Pulmonary artery endothelial cell (primary cell): ENCODE measurements at regions not wholly inside any gene's neighbourhood (a gene's known extent, or its start where the extent isn't known, plus 50 kb on each side); places are given as distances from the start of the nearest gene placed in this dataset.

Experiments
- DNase-seq: peaks from one replicate; pipeline ENCODE4 v3.0.0-alpha.2; 2011; ENCODE audit warnings: low read depth, low spot score

DNA sequence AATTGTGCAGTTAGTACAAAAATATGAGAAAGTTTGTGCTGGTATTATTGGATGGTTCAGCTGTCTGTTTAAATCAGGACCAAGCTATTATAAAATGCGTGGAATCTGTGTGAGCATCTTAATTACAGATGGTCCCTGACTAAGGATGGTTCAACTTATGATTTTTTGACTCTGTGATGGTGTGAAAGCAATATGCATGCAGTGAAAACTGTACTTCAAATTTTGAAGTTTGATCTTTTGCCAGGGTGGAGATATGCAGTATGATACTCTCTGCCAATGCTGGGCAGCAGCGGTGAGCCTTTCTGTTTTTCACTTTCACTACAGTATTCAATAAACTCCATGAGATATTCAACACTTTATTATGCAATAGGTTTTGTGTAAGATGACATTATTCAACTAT lies 189.3 kb downstream of the CHST1 start:
- DNase-seq: no peak

- DNase-seq: no peak
Measured at GRCh38 chr11:45475173-45475572, 189.0 kb upstream of the SYT13 start.

DNA sequence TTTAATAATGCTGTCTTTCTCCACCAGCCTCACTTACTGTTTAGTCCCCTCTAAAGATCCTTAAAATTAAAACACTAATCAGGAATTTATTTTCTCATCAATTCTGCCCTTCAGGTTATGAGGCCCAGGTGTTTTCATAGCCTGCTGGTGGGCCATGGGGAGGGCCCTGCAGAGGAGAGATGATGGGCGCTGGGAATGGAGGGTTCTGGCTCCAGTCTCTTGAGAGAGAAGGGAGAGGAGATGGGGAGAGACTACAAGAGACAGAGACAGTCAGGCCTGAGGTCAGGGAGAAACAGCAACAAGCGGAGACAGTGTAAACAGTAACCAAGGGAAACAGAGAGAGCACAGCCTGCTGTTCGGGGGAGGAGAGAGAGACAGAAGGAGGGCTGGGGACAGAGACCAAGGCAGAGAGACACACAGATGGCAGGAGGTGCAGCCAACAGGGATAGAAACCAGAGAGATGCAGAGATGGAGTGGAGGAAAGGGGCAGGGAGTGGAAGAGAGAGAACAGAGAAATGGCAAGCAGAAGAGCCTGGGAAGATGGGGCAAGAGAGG lies 187.3 kb upstream of the SYT13 start:
- no peak for DNase-seq

DNA sequence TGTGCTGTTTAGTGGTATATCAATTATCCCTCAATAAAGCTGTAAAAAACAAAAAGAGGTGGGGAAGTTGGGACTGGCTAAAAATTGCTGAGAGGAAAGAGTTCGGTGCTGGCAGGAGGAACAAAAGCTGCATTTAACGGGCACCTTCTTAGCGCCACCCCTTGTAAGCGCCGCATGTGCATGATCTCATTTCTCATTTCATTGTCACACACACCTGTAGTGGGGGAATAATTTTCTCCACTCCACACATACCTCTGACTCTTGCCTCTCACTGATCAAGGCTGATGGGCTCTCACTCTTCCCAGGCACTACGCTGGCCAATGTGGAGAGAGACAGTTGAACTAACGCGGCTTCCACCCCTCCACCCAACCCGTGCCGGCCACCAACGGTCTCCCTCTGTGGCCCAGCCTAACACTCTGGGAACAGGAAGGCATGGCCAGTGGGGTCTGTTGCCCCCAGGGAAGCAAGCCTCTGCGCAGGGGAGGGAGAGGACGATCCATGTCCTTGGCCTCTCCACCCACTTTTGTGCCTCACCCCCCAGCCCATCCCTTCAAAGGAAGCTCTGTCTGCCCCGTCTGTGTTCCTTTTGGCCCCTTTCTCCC lies 186.7 kb upstream of the SYT13 start:
- no peak for DNase-seq

- no peak for DNase-seq
Measured at GRCh38 chr11:45471266-45471665, 185.1 kb upstream of the SYT13 start.

GRCh38 chr11:45470794-45471167 lies 184.6 kb upstream of the SYT13 start:
- DNase-seq: no peak

DNA sequence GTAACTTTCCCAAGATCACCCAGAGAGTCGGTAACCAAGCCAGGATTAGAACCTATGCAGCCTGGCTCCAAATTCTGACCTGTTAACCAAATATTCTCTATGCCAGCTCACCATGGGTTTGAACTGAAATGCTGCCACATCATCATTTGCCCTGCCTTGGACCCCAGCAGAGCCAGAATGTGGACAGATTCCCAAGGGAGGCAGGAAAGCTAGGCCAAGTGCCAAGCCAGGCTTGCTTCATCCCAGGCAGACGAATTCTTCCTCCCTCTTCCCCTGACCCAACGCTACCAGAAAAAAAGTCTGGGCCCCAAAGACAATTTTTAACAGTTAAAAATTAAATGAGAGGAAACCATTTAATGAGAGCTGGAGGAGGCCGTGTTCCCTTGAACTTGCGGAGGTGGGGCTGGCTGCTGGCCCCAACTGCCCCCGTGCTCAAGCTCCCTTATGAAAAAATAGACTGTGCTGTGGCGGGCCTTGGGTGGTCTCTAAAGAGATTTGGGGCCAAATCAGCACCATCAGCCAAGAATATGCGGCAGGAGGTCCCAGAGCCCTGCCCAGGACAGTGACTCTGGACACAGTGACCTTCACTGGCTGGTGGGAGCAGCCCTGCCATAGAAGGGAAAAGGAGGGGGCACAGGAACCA lies 184.1 kb upstream of the SYT13 start:
- no peak for DNase-seq

DNA sequence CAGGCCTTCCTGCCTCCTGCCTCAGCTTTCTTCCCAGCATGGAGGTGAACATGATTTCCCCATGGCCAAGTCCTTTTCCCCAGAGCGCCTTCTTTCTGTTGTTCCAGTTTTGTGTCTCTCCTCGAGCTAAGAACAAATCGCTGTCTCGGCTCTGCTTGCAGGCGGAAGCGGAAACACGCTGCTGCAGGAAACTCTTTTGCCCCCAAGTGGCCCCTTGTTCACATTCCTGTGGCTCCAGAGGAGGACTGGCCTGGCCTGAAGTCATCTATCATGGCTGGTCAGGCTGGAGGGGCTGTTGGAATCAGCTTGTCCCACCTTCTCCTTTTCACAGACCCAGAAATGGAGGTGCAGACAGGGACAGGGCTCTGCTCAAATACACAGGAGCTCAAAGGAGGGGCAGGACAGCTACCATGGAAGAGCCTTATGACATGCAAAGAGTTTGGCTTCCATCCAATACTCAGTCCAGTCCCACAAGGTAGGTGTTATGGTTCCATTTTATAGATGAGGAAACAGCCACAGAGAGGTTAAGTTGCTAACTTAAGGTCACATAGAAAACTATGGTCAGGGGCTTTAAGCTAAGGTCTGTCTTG lies 182.2 kb upstream of the SYT13 start:
- no peak for DNase-seq

GRCh38 chr11:45463541-45463940 lies 177.4 kb upstream of the SYT13 start:
- DNase-seq: no peak

DNA sequence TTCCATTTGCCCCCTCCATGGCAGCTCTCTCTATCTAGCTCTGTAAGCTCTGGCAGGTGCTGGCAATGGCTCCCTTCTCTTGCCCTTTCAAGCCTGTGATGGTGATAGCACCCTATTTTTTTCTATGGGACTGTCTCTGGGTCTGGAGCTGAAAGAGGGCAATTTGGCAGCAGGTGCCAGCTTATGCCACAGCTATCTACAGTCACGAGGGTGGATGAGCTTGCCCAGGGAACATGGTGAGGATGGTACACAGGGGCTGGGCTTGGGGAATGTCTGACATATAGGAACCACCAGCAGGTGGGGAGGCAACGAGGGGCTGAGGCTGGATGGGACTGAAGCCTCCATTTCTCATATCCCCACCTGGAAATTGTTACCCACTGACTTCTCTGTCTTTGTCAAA lies 175.4 kb upstream of the SYT13 start:
- DNase-seq: no peak

DNA sequence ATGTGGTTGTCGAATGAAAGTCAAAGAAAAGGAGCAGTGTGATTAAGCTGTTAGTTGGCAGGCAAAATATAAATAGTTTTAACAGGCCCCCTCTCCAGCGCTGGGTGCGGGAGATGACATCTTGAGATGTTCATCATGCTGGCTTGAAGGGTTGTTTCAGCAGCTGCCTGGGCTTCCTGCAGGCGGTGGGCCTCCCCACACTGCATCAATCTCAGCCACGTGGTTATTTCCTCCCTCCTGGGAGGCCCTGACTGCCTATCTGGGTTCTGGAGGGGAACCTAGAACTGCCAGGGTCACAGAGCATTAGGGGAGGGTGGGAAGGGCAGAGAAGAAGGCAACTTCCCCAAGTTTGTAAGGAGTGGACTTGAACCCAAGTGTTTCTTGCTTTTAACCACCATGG lies 173.3 kb upstream of the SYT13 start:
- DNase-seq: no peak

- no peak for DNase-seq
Measured at GRCh38 chr11:45458269-45458668, 172.1 kb upstream of the SYT13 start.

DNA sequence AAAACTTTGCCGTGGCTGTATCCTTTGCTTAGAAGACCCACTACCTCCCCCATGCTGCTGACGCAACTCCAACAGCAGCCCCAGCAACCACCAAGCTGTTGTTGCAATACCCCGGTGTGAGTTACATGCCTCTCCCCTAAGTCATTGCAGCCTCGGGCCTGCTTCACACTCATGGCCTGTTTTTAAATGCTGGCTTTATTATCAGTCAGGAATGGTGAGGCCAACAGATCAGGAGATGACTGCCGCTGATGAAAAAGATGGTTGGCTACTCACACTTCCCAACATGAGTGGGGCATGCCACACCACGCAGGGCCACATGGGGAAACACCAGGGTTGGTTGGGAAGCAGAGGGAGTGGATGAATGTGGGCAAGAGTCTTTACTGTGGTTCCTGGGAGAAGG lies 171.5 kb upstream of the SYT13 start:
- DNase-seq: no peak

GRCh38 chr11:45456686-45457085 lies 170.5 kb upstream of the SYT13 start:
- no peak for DNase-seq

GRCh38 chr11:45455536-45455935 lies 169.4 kb upstream of the SYT13 start:
- DNase-seq: no peak

DNA sequence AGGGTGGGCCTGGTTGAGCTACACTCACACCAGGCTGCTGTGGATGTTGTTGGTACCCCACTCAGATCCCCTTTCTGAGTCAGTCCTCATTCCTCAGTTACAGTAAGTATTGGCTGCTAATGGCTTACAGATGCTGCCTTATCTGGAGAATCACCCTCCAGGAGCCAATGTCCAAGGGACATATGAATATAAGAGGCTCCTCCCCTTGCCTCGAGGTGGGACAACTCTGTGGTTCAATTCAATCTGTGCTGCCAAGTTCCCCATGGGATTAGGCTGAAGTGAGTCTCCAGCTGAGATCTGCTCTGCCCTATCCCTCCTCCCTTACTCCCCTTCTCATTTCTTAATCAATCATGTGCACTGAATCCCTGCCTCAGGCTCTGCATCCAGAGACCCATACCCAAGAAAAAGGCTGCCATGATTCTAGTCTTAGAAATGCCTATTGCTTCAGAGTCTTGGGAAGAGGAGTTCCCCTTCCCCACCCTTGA lies 168.8 kb upstream of the SYT13 start:
- DNase-seq: no peak

- DNase-seq: no peak
Measured at GRCh38 chr11:45453721-45454120, 167.6 kb upstream of the SYT13 start.

DNA sequence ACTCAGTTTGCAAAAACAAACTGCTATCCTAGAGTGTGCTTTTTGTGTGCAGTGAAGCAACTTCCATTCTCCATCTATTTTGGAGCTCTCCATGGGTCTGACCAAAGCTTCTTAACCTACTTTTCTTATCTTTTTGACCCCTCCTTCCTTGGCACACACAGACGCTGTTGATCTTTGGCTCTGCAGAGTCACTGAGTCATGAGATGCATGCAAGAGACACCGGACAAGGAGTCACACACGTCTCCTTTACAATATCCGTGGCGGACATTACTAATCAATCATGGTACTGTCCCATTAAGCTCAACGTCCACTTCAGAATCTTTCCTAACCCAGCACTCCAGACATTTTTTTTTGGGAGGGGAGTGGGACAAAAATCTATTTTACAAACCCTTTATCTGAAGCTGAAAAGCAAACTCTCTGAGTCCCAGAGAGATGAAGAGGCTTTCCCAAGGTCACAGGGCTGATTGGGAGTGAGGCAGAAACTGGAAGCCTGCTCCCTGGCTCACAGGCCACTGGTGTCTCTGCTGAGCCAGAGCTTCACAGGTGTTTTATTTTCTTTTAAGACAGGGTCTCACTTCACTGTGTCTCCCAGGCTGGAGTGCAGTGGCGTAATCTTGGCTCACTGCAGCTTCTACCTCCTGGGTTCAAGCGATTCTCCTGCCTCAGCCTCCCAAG lies 165.8 kb upstream of the SYT13 start:
- DNase-seq: no peak

DNA sequence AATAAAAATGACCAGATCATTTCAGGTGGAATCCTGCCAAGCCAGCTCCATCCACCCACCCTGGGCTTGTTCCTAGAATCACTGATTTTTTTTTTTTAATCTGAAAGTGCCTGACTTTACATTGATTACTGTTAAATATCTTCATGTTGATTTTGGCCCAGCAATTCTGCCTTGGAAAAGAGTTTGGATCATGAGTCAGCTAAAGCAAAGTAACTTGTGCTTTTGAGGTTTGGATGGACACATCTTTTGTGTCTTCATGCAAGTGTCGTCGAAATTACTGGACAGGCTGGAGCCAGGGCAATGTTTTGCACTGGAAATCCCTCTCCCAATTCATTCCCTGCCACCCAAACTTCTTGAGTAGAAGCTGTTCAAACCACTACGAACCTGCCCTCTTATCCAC lies 164.0 kb upstream of the SYT13 start:
- no peak for DNase-seq

- DNase-seq: no peak
Measured at GRCh38 chr11:45449036-45449601, 163.0 kb upstream of the SYT13 start.

GRCh38 chr11:45448561-45448960 lies 162.4 kb upstream of the SYT13 start:
- no peak for DNase-seq

GRCh38 chr11:45446998-45447397 lies 160.9 kb upstream of the SYT13 start:
- DNase-seq: no peak
